Fibroblast of gingiva (primary cell): ENCODE measurements at regions not wholly inside any gene's neighbourhood (a gene's known extent, or its start where the extent isn't known, plus 50 kb on each side); places are given as distances from the start of the nearest gene placed in this dataset.

Experiments
- DNase-seq: peaks from one replicate; pipeline ENCODE4 v3.0.0-alpha.2; 2011; ENCODE audit warnings: low read depth

DNA sequence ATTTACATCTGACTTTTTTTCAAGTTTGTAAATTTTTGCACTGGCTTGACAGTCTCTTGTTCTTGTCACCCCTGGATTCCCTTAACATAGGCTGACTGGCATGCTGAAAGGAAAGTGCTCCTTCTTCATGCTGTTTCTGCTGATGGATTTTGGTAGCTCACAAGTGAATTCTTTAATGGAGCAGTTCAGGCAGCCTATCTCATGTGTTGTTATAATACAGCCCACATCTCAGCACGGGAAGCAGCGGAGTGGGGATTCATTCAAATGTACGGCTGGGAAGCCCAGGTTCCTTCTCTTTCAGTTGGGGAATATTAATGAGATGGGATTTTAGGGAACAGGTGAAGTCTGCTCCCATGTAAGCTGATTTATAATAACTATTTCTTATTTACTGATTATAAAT lies 142.8 kb downstream of the CD8B2 start:
- DNase-seq: no peak

DNA sequence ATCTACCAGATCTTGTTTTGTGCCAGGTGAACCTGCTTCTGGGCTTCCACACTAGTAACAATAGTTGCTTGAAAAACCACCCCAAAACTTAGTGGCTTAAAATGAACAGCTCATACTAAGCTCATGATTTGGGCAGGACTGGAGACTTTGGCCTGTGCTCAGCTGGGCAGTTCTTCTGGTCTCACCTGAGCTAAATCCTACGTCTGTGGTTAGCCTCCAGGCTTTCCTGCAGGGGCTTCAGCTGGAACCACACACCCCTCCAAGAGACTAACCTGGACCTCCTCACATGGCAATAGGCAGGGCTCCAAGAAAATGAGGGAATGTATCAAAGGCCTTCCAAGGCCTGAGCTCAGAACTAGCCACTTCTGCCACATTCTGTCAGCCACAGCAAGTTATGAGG lies 144.1 kb downstream of the CD8B2 start:
- no peak for DNase-seq

DNA sequence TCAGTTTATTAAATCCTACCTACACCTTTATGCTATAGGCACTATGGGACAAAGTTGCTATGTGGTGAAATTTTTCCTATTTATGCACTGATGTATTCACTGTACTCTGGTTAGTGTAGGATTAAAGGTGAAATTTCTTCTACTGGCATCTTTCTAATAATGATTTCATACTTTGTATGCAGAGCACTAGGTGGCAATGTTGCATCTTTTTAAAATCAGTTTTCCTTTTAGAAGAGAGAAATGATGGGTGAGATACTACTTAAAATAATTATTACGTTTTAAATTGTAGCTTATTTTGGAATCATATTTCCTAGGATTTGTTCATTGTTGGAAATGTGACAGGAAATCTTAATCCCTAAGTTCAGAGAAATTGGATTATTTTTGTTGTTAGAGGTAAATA lies 150.9 kb downstream of the CD8B2 start:
- no peak for DNase-seq

DNA sequence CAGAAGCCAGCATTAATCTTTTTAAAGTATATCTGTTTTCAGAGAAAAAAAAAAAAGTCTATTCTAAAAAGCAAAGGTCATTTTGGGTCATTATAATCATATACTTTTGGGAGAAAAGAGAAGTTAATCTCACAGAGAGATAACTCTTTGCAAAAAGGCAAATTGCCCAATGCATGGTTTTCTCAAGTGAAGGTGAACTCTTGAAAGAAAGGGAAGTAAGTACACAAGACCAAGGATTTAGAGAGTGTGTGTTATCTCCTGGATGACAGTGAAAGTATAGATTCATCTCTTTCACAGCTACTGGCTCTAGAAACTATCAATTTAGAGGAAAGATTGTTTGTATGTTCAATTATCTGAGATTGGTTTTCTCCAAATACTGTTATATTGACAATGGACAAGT lies 151.4 kb downstream of the CD8B2 start:
- DNase-seq: no peak

DNA sequence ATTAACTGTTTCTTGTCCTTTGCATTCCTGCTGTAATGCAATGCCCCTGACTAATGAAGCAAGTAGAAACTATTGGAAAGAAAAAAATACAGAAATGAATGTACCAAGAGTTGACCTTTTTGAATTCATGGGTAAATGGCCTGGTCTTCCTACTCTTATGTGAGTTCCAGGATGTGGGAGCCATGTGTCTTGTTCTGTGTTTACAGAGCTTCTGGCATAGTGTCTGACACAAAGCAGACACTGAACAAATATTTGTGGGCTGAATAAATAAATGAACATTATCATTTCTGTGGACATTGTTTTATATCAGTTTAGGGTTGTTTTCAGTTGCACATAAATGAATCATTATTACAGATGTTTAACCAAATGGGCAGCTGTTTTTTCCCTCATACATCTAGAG lies 155.5 kb downstream of the CD8B2 start:
- DNase-seq: no peak

DNA sequence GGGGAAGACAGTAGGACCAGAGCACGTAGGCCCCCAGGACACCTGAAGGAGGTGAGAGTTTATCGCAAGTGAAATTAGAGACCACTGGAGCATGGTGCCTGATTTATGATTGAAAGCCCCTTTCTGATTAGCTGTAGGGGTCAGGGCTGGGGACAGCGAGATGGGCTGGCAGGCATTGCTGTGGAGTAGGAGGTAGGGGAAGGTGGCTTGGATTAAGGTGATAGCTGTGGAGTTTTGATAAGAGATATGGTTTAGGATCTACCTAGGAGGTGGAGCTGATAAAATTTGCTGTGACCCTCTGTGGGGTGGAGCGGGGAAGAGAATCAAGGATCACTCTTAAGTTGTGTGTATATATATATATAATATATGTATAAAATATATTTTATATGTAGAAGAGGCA lies 157.5 kb downstream of the CD8B2 start:
- no peak for DNase-seq

DNA sequence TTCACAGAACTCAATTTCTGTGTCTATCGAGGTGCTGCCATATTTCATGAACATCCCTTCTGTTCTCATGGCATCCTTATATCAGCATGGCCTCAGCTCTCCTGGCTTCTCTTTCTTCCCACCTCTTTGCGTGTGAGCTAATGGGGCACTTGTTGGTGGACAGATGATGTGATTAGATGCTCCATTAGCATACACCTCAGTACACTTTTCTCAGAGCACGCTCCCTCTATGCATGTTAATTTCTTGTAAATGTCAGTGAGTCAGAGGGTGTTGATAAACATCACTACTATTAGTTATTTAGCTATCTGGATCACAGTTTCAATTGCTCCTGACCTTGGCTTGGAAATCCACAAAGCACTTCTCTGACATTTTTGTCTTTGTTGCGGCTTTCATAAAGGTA lies 159.4 kb downstream of the CD8B2 start:
- DNase-seq: no peak

DNA sequence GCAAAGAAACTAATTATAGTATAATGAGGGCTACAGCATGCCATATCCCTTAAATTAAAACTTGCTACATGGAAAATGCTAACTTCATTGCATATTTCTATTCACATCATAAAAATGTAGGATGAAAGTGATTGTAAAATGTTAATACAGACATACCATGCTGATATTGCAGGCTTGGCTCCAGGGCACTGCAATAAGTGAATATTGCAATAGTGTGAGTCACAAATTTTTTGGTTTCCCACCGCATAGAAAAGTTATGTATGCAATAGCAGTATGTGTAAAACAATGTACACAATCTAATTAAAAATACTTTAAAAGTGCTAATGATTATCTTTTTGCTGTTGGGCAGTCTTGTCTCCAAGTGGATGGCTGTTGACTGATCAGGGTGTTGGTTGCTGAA lies 162.1 kb downstream of the CD8B2 start:
- DNase-seq: no peak

DNA sequence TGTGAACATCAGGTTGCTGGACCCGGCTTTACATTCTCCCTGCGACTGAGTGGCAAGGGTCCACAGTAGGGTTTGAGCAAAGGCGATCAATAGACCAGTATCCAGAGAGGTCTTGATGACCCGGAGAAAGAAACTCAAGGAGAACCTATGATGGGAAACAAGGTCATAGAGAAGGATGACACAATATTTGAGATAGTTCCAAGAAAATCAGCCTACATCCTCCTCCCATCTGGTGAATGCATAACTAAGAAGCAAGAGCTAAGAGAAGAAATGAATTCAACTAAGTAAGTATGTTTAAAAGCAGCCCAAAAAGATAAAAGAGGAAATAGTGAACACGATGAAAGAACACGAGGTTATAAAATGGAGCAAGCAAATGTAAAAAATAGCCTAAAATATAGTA lies 166.3 kb downstream of the CD8B2 start:
- DNase-seq: no peak

DNA sequence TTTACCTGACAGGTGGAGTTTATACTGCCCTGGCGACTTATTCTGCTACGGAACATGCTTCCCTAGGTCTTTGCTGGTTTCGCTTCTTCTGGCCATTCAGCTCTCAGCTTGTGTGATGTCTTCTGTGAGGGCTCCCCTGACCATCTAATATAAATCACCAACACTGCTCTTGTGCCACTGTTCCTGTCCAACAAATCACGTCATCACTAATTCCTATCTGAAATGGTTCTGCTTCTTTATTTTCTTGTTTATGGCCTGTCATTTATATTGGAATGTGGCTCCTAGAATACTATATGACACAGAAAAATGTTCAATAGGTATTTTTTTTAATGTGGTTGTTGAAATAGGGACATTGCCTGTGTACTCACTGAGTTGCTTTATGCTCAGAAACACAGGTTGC lies 171.5 kb downstream of the CD8B2 start:
- no peak for DNase-seq

DNA sequence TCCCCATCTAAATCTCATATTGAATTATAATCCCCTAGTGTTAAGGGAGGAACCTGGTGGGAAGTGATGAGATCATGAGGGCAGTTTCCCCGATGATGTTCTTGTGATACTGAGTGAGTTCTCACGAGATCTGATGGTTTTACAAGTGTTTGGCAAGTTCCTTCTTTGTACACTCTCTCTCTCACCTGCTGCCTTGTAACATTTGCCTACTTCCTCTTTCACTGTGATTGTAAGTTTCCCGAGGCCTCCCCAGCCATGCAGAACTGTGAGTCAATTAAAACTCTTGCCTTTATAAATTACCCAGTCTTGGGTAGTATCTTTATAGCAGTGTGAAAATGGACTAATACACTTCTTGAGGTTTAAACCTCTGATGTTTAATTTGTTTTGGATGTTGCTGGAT lies 177.5 kb downstream of the CD8B2 start:
- DNase-seq: no peak

DNA sequence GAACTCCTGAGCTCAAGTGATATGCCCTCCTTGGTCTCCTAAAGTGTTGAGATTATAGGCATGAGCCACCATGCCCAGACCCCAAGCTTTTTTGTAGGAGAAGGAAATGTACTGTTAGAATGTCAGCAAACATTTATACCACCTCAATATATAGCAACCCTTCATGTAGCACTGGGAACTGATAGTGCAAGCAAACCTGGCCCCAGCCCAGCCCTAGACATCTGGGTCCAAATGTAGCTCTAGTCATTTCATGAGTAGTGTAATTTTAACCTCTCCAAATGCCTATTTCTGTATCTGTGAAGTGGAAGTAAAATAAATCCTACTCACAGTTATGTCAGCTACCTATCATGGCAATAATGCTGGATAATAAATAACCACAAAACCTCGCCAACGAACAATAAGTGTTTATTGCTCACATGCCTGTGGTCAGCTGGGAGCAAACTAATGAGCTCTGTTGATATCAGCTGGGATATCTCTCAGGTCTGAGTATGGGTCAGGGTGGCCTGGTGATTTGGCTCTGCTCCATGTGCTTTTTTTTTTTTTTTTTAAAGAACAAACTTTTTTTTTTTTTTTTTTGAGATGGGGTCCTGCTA lies 180.4 kb downstream of the CD8B2 start:
- no peak for DNase-seq

DNA sequence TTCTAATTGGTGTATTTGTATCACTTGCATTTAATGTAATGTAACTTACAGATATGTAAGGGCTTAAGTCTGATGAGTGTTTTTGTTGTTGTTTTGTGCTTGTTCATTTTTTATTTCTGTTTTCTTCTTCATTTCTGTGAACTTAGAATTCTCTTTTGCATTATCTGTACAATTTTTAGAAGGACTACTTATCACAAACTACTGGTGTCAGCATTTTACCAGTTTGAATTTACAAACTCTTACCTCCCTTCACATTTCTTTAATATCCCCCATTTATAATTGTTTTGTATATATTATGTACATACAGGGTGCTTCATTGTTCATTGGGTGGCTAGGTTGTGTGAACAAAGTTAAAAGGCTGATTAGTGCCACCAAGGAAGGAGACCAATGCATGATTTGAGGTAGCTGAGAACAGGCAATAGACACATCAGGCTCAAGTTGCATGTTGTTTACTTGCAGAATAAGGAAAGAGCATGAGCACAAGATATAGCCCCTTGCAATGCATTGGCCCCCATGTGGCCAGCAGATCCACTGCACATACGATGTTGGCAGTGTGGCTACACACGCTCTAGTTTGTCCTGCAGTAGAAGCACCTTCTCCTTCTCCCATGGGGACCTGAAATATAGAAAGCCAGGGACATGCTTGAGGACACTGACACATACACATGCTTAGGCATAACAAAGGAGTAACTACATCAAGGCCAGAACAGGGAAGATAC lies 198.2 kb downstream of the CD8B2 start:
- no peak for DNase-seq

DNA sequence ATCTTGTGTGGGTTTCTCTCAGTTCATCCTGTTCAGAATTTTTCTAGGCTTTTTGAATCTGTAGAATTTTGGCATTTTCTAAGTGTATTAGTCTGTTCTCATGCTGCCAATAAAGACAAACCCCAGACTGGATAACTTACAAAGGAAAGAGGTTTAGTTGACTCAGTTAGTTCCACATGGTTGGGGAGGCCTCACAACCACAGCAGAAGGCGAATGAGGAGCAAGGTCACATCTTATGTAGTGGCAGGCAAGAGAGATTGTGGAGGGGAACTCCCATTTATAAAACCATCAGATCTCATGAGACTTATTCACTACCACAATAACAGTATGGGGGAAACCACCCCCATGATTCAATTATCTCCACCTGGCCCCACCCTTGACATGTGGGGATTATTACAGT lies 199.2 kb downstream of the ST6GAL2 start:
- DNase-seq: no peak

DNA sequence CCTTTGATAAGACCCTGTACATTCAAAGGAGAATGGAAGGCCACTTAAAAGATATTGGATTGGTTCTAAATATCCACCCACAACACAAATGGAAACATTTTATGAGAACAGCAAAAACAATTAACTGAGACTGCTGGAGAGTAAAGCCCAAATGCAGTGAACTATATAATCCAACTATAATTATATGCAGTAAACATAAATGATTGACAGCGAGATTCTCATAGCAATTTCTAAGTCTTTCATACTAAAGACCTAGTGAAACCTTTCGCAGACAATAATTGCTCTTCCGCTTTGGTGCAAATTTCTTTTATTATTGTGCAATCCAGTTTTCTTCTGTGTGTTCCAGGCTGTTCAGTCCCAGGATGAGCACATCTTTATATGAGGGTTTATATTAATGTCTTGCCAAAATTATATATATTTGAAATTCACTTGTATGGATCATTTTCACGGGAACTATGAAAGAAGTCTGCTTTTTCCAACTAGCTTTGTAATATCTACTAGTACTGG lies 190.9 kb downstream of the ST6GAL2 start:
- DNase-seq: no peak

DNA sequence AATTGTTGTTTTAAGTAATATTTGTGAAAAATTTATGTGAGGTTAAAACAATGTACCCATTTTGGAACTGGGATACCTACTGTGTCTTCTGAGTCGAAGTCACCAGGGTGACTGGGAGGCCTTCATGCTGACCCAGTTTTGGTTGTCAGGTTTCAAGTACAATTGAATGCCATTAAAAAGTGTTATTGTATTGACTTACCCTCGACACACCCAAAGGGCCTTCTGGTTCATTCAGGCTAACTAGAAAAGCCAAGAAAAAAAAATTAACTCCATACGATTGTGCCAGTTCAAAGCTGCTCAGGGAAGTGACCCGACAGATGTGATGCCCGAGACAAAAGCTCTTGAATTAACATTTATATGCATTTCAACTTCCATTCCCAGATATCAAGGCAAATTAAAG lies 190.0 kb downstream of the ST6GAL2 start:
- DNase-seq: no peak

DNA sequence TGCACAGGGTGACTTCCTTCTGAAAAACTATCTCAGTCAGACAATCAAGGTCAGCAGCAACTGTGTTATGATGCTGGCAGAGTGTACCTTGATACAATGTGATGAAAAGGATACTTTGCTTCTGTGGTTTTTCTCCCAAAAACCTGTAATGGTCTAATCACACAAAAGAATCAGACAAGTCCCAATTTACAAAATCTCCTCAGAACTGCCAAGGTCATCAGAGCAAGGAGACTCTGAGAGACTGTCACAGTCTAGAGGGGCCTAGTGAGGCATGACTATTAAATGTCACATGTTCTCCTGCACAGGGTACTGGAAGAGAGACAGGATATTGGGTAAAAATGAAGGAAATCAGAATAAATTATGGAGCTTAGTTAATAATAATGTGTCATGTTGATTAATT lies 185.4 kb downstream of the ST6GAL2 start:
- no peak for DNase-seq

DNA sequence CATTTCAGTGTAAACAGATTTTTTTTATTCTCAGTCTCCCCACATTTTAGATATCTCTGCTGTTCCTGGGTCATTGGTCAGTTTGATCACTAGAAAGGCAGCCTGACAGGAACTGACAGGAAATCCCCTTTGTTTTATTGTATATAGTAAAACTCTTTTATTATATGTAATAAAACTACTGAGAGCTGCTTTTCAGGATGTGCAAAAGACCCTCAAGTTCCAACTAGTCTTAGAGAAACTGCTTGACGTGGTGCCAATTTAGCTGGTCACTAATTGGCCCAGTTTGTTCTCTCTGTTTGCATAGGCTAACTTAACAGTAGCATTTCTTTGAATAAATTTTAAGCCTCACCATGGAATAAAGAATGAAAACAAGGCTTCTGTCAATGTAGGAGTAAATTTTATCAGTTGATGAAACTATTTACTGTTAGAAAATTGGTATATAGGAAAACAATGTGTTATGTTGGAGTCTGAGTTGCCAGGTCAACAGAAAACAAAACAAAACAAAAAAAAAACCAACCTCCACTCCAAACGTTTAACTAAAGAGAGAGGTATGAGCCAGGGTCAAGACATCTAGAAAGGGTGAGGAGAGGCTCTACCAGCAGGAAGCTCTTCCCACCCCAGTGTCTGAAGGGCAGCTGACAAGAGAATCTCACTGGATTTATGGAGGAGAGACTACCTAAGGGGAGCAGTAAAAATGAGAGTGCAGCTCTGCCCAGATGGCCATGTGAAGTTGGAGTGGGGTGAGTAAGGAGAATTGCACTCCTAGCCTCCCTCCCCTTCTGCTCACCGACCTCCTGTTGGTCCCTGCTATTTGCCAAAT lies 184.6 kb downstream of the ST6GAL2 start:
- DNase-seq: no peak

DNA sequence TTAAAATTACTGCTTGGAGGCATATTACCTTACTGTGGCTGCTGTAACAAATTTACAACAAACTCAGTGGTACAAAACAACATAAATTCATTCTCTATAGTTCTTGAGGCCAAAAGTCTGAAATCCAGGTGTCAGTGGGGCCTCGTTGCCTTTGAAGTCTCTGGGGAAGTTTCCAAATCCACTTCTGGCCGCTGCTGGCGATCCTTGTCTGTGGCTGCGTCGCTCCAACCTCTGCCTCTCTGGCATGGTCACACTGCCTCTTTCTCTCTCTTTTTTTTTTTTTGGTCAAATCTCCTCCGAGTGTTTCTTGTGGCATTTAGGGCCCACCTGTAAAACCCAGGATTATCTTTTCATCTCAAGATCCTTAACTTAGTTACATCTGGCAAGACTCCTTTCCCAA lies 182.8 kb downstream of the ST6GAL2 start:
- no peak for DNase-seq

DNA sequence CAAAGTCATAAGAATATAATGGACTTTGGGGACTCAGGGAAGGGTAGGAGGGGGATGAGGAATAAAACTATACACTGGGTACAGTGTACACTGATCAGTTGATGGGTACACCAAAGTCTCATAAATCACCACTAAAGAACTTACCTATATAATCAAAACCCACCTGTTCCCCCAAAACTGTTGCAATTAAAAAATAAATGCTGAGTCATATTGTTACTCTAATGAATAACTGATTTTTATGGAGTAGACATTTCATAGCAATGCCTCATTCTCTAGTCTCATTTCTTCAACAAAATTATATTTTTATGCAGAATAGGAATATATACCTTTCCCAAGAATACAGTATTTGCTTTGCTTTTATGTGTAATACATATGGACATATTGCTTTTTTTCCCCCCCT lies 181.2 kb downstream of the ST6GAL2 start:
- no peak for DNase-seq

DNA sequence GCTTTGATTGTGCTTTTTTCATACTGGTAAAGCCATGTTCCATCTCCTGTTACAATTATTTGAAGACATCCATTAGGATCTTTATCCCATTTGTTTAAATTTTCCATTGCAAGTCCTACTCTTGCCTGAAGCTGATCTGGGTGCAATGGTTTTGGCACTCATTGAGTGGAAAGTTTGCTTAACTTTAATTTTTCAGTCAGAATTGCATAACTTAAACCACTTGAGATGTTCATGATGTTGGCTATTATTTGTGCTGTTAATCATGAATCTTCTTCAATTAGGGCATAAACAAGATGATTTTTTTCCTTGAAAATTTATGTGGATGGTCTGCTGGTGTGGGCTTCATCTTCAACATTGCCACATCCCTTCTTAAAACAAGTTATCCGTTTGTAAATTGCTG lies 180.1 kb downstream of the ST6GAL2 start:
- DNase-seq: no peak

DNA sequence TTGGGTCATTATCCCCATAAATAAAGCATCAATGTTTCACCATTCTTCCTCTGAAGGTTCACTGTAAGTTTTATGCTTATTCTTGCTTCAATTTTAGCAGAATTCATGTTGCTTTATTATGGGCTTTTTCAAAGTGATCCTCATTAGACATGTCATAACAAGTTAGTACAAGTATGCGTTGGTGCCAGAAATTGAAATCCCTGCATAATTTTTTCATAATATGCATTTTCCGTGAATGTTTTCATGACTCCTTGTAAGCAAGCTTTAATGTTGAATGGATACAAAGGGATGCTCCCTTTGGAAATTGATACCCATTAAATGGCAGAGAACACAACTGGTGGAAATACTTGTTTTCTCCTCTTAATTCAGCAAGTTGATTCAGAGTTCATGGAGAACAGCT lies 179.7 kb downstream of the ST6GAL2 start:
- no peak for DNase-seq

DNA sequence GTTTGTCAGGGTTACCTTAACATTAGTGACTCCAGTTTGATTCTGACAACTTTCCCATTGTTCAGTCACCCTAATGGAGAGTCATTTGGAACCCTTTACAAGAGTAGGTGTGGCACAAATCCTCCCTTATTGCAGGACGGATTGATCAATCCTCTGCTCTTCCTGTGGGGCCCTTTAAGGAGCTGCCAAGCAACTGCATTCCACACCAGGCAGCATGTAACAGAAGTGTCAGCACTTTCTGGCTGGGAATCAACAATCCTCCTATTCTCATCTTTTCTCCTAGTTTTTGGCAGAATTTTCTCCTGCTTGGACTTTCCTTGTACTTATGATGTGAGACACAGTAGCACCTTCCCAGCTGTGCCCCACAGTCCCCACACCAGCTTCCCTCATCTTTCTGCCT lies 177.8 kb downstream of the ST6GAL2 start:
- DNase-seq: no peak
